ENCODE measurements at regions not wholly inside any gene's neighbourhood (a gene's known extent, or its start where the extent isn't known, plus 50 kb on each side); places are given as distances from the start of the nearest gene placed in this dataset.

DNA sequence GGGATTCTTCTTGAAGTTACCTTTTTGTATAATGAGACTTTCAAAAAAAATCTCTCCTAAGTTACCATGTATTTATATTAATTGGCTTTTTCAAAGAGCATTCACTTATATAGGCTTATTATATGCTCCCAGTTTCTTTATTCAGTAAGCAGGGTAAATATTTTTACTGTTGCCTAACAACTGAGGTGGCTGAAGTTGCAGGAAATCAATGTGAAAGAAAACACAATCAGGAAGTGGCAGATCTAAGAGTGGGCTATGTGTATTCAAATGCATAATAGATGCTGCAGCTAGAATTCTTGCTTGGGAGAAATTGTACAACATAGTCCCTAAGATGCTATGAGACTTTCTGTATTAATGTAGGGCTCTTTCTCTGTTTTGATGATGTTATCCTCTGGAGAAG is 606.9 kb downstream of the NUF2 start:
- ChIA-PET RAD21 (ENCODE audit: unreplicated experiment) (no interaction called here), CTCF (no interaction called here), POLR2A (interaction anchor here (0.6 kb wide), 1 partner anchor 13 kb away, joined by 3 read pairs; no protein-coding TSS in a partner anchor), SMC1A (ENCODE audit: uncharacterized antibody, unreplicated experiment) (no interaction called here)
- DNase-seq (ENCODE audit: low read depth, low spot score) = no peak
- Histone ChIP-seq H3K36me3 (ENCODE audit: control insufficient read depth in 2 of 2, insufficient read depth in 2 of 2, low read length in 1 of 2) (no peaks in the 10 kb centered on the region), H3K27me3 (replicated peaks in 1 of 2; ENCODE audit: control insufficient read depth in 2 of 2, insufficient read depth in 2 of 2, low read length in 1 of 2) (no peaks in the 10 kb centered on the region), H4K20me1 (ENCODE audit: control insufficient read depth, insufficient read depth) (no peaks in the 10 kb centered on the region), H3K4me3 (no peak overlapping the region), H3K4me2 (ENCODE audit: control insufficient read depth, insufficient read depth) (no peak overlapping the region), H3K4me1 (ENCODE audit: control insufficient read depth, insufficient read depth, low read length) (no peaks in the 10 kb centered on the region), H3K79me2 (ENCODE audit: control insufficient read depth, insufficient read depth, low read length) (no peaks in the 10 kb centered on the region), H3K27ac (ENCODE audit: control insufficient read depth, insufficient read depth) (no peak overlapping the region), H2AFZ (ENCODE audit: control insufficient read depth, low read depth, low read length) (no peak overlapping the region), H3K9me3 (replicated peaks; ENCODE audit: control insufficient read depth, insufficient read depth, low read length) (no peaks in the 10 kb centered on the region), H3K9ac (ENCODE audit: control insufficient read depth, insufficient read depth, low read length) (no peak overlapping the region)
- BruUV-seq (replicated peaks) = no TSS peak
- intact Hi-C loops (cut with micrococcal nuclease; ENCODE audit: unreplicated experiment) (no loop called here), in situ Hi-C loops (cut with MboI) (no loop called here)
- no peak for FAIRE-seq
- TF ChIP-seq, protein P1, sequence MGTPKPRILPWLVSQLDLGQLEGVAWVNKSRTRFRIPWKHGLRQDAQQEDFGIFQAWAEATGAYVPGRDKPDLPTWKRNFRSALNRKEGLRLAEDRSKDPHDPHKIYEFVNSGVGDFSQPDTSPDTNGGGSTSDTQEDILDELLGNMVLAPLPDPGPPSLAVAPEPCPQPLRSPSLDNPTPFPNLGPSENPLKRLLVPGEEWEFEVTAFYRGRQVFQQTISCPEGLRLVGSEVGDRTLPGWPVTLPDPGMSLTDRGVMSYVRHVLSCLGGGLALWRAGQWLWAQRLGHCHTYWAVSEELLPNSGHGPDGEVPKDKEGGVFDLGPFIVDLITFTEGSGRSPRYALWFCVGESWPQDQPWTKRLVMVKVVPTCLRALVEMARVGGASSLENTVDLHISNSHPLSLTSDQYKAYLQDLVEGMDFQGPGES (IDR thresholded peaks at IDR 0.05) = no peak
- ATAC-seq = no peak

DNA sequence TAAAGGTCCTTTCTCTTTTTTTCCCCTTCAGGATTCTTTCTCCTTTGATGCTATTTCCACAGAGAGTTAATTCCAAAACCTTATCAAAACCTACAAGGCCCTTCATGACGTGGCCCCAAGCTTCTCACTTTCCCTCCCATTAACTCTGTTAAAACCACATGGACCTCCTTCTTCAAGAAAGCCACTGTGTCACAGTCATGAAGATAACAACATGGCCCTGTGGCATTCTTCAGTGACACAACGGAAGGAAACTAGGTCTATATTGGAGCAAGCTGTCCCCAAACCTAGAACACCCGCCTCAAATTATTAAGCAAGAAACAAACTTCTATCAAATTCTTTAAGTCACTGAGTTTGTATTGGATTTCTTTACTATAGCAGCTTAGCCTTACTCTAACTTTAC is 611.1 kb downstream of the NUF2 start:
- intact Hi-C loops (cut with micrococcal nuclease; ENCODE audit: unreplicated experiment) = no loop called here
- Histone ChIP-seq H3K4me2 (ENCODE audit: control insufficient read depth, insufficient read depth) (no peak overlapping the region), H3K27ac (ENCODE audit: control insufficient read depth, insufficient read depth) (no peak overlapping the region), H3K27me3 (replicated peaks in 1 of 2; ENCODE audit: control insufficient read depth in 2 of 2, insufficient read depth in 2 of 2, low read length in 1 of 2) (no peaks in the 10 kb centered on the region), H3K4me1 (ENCODE audit: control insufficient read depth, insufficient read depth, low read length) (no peaks in the 10 kb centered on the region), H4K20me1 (ENCODE audit: control insufficient read depth, insufficient read depth) (no peaks in the 10 kb centered on the region), H3K9ac (ENCODE audit: control insufficient read depth, insufficient read depth, low read length) (no peak overlapping the region), H2AFZ (ENCODE audit: control insufficient read depth, low read depth, low read length) (no peak overlapping the region), H3K4me3 (no peak overlapping the region), H3K9me3 (replicated peaks; ENCODE audit: control insufficient read depth, insufficient read depth, low read length) (no peaks in the 10 kb centered on the region; the same call in 2 of the 3 replicates), H3K79me2 (ENCODE audit: control insufficient read depth, insufficient read depth, low read length) (no peaks in the 10 kb centered on the region), H3K36me3 (ENCODE audit: control insufficient read depth in 2 of 2, insufficient read depth in 2 of 2, low read length in 1 of 2) (no peaks in the 10 kb centered on the region)
- DNase-seq (ENCODE audit: low read depth, low spot score) (no peak), FAIRE-seq (no peak), ATAC-seq (no peak)
- no TSS peak for BruUV-seq (replicated peaks)
- ChIA-PET RAD21 (ENCODE audit: unreplicated experiment) (no interaction called here), CTCF (no interaction called here), SMC1A (ENCODE audit: uncharacterized antibody, unreplicated experiment) (interaction anchor here (0.7 kb wide), 1 partner anchor 14 kb away, joined by 3 read pairs; no protein-coding TSS in a partner anchor), POLR2A (interaction anchor here (0.6 kb wide), 1 partner anchor 135 kb away, joined by 5 read pairs; no protein-coding TSS in a partner anchor)
- TF ChIP-seq ZNF207 (IDR thresholded peaks at IDR 0.05; ENCODE audit: borderline replicate concordance) (no peak), HDAC6 (IDR thresholded peaks at IDR 0.05; ENCODE audit: unreplicated experiment) (no peak), LARP7 (IDR thresholded peaks at IDR 0.05) (no peak), GABPA (IDR thresholded peaks at IDR 0.05; ENCODE audit: low read depth) (no peak), JUND (IDR thresholded peaks at IDR 0.05; ENCODE audit: low read depth, low read length) (no peak), EGR1 (IDR thresholded peaks at IDR 0.05; ENCODE audit: borderline replicate concordance in 1 of 2, low read depth in 2 of 2, low read length in 2 of 2) (no peak), JUNB (IDR thresholded peaks at IDR 0.05) (no peak), EED (IDR thresholded peaks at IDR 0.05; ENCODE audit: low read depth) (no peak), NFXL1 (IDR thresholded peaks at IDR 0.05; ENCODE audit: borderline replicate concordance) (no peak), ZBED1 (IDR thresholded peaks at IDR 0.05; ENCODE audit: borderline replicate concordance) (no peak), TCF7 (IDR thresholded peaks at IDR 0.05; ENCODE audit: borderline replicate concordance) (no peak)
- TF ChIP-seq, protein P2, sequence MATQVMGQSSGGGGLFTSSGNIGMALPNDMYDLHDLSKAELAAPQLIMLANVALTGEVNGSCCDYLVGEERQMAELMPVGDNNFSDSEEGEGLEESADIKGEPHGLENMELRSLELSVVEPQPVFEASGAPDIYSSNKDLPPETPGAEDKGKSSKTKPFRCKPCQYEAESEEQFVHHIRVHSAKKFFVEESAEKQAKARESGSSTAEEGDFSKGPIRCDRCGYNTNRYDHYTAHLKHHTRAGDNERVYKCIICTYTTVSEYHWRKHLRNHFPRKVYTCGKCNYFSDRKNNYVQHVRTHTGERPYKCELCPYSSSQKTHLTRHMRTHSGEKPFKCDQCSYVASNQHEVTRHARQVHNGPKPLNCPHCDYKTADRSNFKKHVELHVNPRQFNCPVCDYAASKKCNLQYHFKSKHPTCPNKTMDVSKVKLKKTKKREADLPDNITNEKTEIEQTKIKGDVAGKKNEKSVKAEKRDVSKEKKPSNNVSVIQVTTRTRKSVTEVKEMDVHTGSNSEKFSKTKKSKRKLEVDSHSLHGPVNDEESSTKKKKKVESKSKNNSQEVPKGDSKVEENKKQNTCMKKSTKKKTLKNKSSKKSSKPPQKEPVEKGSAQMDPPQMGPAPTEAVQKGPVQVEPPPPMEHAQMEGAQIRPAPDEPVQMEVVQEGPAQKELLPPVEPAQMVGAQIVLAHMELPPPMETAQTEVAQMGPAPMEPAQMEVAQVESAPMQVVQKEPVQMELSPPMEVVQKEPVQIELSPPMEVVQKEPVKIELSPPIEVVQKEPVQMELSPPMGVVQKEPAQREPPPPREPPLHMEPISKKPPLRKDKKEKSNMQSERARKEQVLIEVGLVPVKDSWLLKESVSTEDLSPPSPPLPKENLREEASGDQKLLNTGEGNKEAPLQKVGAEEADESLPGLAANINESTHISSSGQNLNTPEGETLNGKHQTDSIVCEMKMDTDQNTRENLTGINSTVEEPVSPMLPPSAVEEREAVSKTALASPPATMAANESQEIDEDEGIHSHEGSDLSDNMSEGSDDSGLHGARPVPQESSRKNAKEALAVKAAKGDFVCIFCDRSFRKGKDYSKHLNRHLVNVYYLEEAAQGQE (IDR thresholded peaks at IDR 0.05; ENCODE audit: low read depth, low read length) = no peak
- TF ChIP-seq, protein P3, sequence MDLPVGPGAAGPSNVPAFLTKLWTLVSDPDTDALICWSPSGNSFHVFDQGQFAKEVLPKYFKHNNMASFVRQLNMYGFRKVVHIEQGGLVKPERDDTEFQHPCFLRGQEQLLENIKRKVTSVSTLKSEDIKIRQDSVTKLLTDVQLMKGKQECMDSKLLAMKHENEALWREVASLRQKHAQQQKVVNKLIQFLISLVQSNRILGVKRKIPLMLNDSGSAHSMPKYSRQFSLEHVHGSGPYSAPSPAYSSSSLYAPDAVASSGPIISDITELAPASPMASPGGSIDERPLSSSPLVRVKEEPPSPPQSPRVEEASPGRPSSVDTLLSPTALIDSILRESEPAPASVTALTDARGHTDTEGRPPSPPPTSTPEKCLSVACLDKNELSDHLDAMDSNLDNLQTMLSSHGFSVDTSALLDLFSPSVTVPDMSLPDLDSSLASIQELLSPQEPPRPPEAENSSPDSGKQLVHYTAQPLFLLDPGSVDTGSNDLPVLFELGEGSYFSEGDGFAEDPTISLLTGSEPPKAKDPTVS (IDR thresholded peaks at IDR 0.05; ENCODE audit: low read depth, low read length) = no peak
- 35% methylated on average over 3 of the region's 3 CpGs for WGBS (ENCODE audit: insufficient coverage, insufficient replicate concordance, low lambda C conversion rate, missing lambda C conversion rate)
- in situ Hi-C loops (cut with MboI) = no loop called here
